ENCODE measurements at regions not wholly inside any gene's neighbourhood (a gene's known extent, or its start where the extent isn't known, plus 50 kb on each side); places are given as distances from the start of the nearest gene placed in this dataset.
"Not testable (repeated sequence)": the region's sequence is repeated elsewhere in the genome, so short reads cannot be mapped to it uniquely, and the experiment has no call there.

DNA sequence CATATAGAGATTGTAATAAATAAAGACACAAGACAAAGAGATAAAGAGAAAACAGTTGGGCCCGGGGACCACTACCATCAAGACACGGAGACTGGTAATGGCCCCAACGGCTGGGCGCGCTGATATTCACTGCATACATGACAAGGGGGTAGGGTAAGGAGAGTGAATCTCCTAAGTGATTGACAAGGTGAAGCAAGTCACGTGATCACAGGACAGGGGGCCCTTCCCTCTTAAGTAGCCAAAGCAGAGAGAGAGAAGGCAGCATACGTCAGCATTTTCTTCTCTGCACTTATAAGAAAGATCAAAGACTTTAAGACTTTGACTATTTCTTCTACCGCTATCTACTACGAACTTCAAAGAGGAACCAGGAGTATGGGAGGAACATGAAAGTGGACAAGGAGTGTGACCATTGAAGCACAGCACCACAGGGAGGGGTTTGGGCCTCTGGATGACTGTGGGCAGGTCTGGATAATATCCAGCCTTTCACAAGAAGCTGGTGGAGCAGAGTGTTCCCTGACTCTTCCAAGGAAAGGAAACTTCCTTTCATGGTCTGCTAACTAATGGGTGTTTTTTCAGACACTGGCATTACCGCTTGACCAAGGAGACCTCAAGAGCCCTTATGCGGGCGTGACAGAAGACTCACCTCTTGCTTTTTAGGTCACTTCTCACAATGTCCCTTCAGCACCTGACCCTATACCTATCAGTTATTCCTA, 75.6 kb downstream of the MRPL39 start:
- DNase-seq (ENCODE audit: low read depth in 2 of 2), result not testable (repeated sequence)

DNA sequence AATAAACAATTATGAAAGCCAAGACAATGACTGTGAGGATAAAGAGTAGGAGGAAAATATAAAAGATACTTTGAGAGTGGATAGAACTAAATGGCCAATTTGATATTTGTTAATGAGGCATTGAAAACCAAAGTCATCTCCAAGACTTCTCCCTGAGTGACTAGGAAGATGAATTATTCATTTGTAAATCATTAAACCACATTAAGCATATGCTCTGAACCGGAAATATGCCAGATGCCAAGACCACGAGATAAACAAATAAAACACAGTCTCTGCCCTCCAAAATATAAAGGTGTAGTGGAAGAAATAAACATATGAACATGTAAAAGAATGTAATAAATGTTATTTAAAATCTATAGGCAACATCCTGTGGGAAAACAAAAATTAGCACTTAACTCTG, 78.8 kb downstream of the MRPL39 start:
- DNase-seq (ENCODE audit: low read depth in 2 of 2), result no peak

GRCh38 chr21:25518491-25518911, 88.8 kb downstream of the MRPL39 start:
- no peak for DNase-seq (ENCODE audit: low read depth in 2 of 2)

- DNase-seq (ENCODE audit: low read depth in 2 of 2), result no peak
Observed at GRCh38 chr21:25515484-25516405, 91.5 kb downstream of the MRPL39 start.

DNA sequence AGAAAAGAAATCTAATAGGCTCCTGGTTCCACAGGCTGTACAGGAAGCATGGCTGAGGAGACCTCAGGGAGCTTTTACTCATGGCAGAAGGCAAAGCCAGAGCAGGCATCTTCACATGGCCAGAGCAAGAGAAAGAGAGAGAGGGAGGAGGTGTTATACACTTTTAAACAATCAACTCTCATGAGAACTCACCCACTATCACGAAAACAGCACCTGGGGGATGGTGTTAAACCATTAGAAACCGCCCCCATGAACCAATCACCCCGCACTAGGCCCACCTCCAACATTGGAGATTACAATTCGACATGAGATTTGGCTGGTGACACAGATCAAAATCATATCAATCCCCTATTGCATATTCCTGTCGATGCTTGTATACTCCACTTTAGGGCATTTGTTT, 93.5 kb downstream of the MRPL39 start:
- no peak for DNase-seq (ENCODE audit: low read depth in 2 of 2)

- DNase-seq (ENCODE audit: low read depth in 2 of 2), result no peak
Observed at GRCh38 chr21:25512095-25513081, 94.9 kb downstream of the MRPL39 start.

- no peak for DNase-seq (ENCODE audit: low read depth in 2 of 2)
Observed at GRCh38 chr21:25509862-25510261, 97.4 kb downstream of the MRPL39 start.

- no peak for DNase-seq (ENCODE audit: low read depth in 2 of 2)
Observed at GRCh38 chr21:25508364-25508763, 98.9 kb downstream of the MRPL39 start.

DNA sequence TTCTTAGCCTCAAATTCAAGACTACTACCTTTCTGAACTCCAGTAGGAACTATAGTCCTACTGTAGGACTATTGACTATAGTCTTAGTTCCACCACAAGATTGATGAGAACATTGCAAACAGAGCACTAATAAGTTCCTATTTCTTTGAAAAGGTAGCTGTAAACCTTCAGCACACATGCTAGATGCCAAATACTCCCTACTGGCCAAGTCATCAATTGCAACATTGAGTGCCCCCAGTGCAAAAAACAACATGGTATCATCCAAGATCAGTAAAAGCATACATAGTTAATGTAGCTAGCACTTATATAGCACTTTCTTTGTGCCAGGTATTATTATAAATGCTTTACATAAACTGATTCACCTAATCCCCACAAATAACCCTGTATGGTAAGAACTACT, 99.8 kb downstream of the MRPL39 start:
- DNase-seq (ENCODE audit: low read depth in 2 of 2), result no peak

- DNase-seq (ENCODE audit: low read depth in 2 of 2), result no peak
Observed at GRCh38 chr21:25506887-25507286, 100.4 kb downstream of the MRPL39 start.

- no peak for DNase-seq (ENCODE audit: low read depth in 2 of 2)
Observed at GRCh38 chr21:25506261-25506660, 101.0 kb downstream of the MRPL39 start.

- no peak for DNase-seq (ENCODE audit: low read depth in 2 of 2)
Observed at GRCh38 chr21:25503981-25504380, 103.3 kb downstream of the MRPL39 start.

DNA sequence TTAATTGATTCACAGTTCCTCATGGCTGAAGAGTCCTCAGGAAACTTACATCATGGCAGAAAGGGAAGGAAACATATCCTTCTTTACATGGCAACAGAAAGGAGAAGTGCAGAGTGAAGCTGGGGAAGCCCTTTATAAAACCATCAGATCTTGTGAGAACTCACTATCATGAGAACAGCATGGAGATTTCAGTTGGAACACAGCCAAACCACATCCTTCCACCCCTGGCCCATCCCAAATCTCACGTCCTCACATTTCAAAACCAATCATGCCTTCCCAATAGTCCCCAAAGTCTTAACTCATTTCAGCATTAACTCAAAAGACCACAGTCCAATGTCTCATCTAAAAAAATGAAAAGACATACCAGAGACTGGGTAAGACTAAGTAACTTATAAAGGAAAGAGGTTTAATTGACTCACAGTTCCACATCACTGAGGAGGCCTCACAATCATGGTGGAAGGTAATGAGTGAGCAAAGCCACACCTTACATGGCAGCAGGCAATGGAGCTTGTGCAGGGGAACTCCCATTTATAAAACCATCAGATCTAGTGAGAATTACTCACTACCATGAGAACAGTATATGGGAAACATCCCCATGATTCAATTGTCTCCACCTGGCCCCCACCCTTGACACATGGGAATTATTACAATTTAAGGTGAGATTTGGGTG, 105.2 kb downstream of the MRPL39 start:
- no peak for DNase-seq (ENCODE audit: low read depth in 2 of 2)

GRCh38 chr21:25501462-25501861, 105.8 kb downstream of the MRPL39 start:
- DNase-seq (ENCODE audit: low read depth in 2 of 2), result no peak

DNA sequence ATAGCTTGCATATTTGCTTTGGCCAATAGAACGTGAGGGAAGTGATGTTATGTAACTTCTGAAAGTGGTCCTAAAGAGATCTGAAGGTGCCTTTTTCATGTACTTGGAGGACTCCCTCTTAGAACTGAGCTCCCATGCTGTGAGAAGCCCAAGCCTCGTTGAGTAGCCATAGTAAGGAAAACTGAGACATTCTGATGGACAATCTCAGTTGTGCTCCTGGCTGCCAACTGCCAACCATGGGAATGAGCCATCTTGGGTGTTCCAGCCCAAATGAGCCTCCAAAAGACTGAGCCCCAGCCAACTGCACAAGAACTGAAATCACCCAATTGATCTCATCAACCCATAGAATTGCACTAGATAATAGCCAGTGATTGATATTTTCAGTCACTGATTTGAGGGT, 106.7 kb downstream of the MRPL39 start:
- DNase-seq (ENCODE audit: low read depth in 2 of 2), result no peak

GRCh38 chr21:25496825-25497482, 110.3 kb downstream of the MRPL39 start:
- no peak for DNase-seq (ENCODE audit: low read depth in 2 of 2)

- no peak for DNase-seq (ENCODE audit: low read depth in 2 of 2)
Observed at GRCh38 chr21:25494804-25495203, 112.5 kb downstream of the MRPL39 start.

DNA sequence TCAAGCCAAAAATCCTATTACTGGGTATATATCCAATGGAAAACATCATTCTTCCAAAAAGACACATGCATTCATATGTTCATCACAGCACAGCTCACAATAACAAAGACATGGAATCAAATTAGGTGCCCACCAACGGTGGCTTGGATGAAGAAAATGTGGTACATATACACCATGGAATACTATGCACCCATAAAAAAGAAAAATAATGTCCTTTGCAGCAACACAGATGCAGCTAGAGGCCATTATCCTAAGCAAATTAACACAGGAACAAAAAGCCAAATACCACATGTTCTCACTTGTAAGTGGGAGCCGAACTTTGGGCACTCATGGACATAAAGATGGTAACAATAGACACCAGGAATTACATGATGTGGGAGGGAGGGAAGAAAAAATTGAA, 113.6 kb downstream of the MRPL39 start:
- DNase-seq (ENCODE audit: low read depth in 2 of 2), result no peak

DNA sequence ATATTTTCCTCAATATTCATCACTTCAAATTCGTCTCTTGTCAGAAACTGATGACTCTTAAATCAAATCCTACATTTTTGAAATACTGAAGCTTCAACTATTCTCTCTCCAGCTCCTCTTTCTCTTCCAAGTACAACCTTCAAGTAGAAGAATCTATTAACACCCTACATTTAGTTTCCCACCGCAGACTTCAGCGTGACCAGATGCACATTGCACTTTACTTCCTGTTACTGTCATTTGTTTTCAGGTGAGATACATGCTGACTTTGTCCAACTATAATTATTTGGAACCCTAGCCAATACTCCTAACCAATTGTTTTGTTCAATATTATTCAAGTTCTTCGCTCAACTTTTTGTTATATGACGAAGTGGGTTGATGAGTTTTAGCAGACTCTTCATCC, 116.0 kb downstream of the MRPL39 start:
- DNase-seq (ENCODE audit: low read depth in 2 of 2), result no peak

DNA sequence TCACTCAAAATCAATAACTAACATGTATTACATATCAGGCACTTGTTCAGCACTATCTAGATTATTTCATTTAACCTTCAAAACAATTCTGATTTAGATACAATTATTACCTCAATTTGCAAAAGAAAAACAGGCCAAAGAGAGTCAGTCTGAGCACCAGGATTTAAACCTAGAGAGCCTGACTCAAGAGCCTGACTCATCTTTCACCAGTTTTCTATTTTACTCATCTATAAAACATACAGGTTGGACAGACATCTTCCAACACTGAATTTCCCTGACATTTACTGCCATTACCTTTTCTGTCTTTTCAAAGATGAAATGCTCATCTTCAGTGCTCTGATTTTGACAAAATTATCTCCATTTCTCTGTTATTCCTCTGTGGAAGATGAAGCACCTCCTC, 116.5 kb downstream of the MRPL39 start:
- DNase-seq (ENCODE audit: low read depth in 2 of 2), result no peak

DNA sequence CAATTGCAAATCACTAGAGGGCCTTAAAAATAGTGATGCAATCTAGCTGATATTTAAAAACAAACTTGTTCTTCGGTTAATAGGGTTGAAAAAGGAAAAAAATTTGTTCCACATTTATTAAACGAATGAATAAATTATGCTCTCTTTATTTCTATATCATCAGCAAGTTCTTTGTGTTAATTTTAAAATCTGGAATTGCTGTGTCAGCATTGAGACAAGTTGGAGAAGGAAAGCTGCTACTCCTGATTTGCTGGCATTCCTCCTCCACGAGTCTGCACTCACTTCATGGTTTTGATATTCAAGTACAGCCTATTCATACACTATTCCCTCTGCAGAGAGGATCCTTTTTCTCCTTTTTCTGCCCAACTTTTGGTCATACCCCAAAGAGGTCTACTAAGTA, 117.6 kb downstream of the MRPL39 start:
- DNase-seq (ENCODE audit: low read depth in 2 of 2), result no peak
